Nephron progenitor cell (in vitro differentiated cells): ENCODE measurements at regions not wholly inside any gene's neighbourhood (a gene's known extent, or its start where the extent isn't known, plus 50 kb on each side); places are given as distances from the start of the nearest gene placed in this dataset.
"Not testable (repeated sequence)": the region's sequence is repeated elsewhere in the genome, so short reads cannot be mapped to it uniquely, and the experiment has no call there.

ENCODE experiments used
- DNase-seq: peaks from one replicate; pipeline ENCODE4 v3.0.0; 2021
- H3K27ac Mint-ChIP-seq: 2 replicates; pipeline ENCODE4 v1.8.0; 2021; ENCODE audit warnings: mild to moderate bottlenecking, moderate library complexity, mixed read lengths
- H3K27me3 Mint-ChIP-seq: 2 replicates; pipeline ENCODE4 v1.8.0; 2021; ENCODE audit warnings: mild to moderate bottlenecking, low read depth, mixed read lengths; ENCODE audit not compliant: poor library complexity
- H3K36me3 Mint-ChIP-seq: 2 replicates; pipeline ENCODE4 v1.8.0; 2021; ENCODE audit warnings: low read depth, mixed read lengths
- H3K4me1 Mint-ChIP-seq: 2 replicates; pipeline ENCODE4 v1.8.0; 2021; ENCODE audit warnings: mixed read lengths
- H3K4me3 Mint-ChIP-seq: 2 replicates; pipeline ENCODE4 v1.8.0; 2021; ENCODE audit warnings: mild to moderate bottlenecking, moderate library complexity, mixed read lengths
- H3K9me3 Mint-ChIP-seq: 2 replicates; pipeline ENCODE4 v1.8.0; 2021; ENCODE audit warnings: mild to moderate bottlenecking, moderate library complexity, mixed read lengths
- TF ChIP-seq, protein P1 (sequence below): fragments of 200-600 bp; sonication (generic); IDR thresholded peaks from 2 replicates; pipeline ENCODE4 v1.5.0; 2021; ENCODE audit warnings: antibody characterized with exemption

DNA sequence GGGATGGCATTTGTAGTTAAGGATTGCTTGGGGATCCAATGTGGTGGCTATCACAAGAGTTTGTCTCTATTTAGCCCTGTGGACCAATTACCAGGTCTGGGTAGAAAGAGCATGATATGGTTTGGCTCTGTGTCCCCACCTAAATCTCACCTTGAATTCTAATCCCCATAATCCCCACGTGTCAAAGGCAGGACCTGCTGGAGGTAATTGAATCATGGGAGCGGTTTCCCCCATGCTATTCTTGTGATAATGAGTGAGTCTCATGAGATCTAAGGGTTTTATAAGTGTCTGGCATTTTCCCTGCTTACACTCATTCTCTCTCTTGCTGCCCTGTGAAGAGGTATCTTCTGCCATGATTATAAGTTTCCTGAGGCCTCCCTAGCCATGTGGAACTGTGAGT, 86.4 kb upstream of the HS3ST4 start:
- no peak for DNase-seq
- no peak overlapping the region for H3K4me3 Mint-ChIP-seq
- H3K9me3 Mint-ChIP-seq: peaks cover 24% of the 10 kb centered on the region
- no peaks in the 10 kb centered on the region for H3K27me3 Mint-ChIP-seq
- no peak overlapping the region for H3K27ac Mint-ChIP-seq
- H3K36me3 Mint-ChIP-seq: peaks cover 10% of the 10 kb centered on the region
- TF ChIP-seq, protein P1, sequence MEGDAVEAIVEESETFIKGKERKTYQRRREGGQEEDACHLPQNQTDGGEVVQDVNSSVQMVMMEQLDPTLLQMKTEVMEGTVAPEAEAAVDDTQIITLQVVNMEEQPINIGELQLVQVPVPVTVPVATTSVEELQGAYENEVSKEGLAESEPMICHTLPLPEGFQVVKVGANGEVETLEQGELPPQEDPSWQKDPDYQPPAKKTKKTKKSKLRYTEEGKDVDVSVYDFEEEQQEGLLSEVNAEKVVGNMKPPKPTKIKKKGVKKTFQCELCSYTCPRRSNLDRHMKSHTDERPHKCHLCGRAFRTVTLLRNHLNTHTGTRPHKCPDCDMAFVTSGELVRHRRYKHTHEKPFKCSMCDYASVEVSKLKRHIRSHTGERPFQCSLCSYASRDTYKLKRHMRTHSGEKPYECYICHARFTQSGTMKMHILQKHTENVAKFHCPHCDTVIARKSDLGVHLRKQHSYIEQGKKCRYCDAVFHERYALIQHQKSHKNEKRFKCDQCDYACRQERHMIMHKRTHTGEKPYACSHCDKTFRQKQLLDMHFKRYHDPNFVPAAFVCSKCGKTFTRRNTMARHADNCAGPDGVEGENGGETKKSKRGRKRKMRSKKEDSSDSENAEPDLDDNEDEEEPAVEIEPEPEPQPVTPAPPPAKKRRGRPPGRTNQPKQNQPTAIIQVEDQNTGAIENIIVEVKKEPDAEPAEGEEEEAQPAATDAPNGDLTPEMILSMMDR: no peak
- H3K4me1 Mint-ChIP-seq: peaks cover 25% of the 10 kb centered on the region

DNA sequence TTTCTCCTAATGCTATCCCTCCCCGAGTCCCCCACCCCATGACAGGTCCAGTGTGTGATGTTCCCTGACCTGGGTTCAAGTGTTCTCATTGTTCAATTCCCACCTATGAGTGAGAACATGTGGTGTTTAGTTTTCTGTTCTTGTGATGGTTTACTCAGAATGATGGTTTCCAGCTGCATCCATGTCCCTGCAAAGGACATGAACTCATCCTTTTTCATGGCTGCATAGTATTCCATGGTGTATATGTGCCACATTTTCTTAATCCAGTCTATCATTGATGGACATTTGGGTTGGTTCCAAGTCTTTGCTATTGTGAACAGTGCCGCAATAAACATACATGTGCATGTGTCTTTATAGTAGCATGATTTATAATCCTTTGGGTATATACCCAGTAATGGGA, 90.5 kb upstream of the HS3ST4 start:
- H3K36me3 Mint-ChIP-seq, H3K4me1 Mint-ChIP-seq, DNase-seq, H3K27me3 Mint-ChIP-seq, H3K4me3 Mint-ChIP-seq, H3K27ac Mint-ChIP-seq: not testable (repeated sequence)
- peaks cover 33% of the 10 kb centered on the region for H3K9me3 Mint-ChIP-seq

DNA sequence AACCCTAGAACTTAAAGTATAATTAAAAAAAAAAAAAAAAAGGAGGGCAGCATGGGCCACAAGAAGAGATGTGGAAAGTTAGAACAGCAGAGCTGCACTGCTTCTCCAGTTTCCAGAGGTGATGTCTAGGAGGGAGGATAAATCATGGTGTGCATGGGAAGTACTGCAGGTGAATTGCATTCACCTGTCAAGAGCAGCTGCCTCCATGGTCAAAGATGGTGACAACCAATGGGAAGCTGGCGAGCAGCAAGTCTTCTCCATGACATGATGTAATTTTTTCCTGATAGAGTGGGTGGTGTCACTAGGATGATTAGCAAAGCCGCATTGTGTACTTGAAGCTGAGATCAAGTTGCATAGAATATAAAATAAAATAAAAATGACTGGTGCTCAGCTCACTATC, 95.6 kb upstream of the HS3ST4 start:
- no peaks in the 10 kb centered on the region for H3K4me1 Mint-ChIP-seq
- no peak for DNase-seq
- H3K4me3 Mint-ChIP-seq: no peak overlapping the region
- TF ChIP-seq, protein P1: no peak
- H3K36me3 Mint-ChIP-seq: no peaks in the 10 kb centered on the region
- peaks cover 5% of the 10 kb centered on the region for H3K27me3 Mint-ChIP-seq
- H3K27ac Mint-ChIP-seq: no peak overlapping the region
- H3K9me3 Mint-ChIP-seq: peaks cover 10% of the 10 kb centered on the region

DNA sequence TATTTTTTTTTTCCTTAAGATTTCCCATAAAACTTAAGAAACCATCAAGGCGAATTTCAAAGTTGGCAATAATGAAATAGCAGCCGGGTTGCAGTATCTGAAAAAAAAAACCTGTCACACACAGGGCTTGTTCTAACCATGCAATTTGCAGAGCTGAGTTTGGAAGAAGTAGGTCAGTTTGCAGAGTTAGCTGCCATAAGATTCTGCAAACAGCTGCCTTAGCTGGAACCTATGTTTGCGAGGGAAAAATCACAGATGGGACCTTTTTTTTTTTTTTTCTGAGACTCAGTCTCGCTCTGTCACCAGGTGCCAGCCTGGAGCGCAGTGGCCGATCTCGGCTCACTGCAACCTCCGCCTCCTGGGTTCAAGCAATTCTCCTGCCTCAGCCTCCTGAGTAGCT, 98.5 kb upstream of the HS3ST4 start:
- Mint-ChIP-seq H3K27ac (no peak overlapping the region), H3K27me3 (peaks cover 7% of the 10 kb centered on the region), H3K4me1 (no peaks in the 10 kb centered on the region), H3K36me3 (no peaks in the 10 kb centered on the region), H3K4me3 (no peak overlapping the region), H3K9me3 (no peaks in the 10 kb centered on the region)
- DNase-seq: no peak
- TF ChIP-seq, protein P1: no peak

DNA sequence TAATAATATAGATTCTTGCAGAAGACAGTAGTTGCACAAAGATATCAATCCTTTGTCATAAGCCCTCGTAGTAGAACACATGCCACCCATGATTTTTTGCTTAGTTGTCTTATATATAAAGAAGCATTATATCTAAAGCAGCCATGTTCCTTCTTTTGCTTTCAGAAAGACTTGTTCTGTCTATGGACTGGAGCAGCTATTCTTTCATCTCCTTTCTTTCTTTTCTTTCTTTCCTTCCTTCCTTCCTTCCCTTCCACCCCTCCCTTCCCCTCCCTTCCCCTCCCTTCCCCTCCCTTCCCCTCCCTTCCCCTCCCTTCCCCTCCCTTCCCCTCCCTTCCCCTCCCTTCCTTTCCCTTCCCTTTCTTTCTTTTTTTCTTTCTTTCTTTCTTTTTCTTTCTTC, 104.0 kb upstream of the HS3ST4 start:
- no peak overlapping the region for H3K27ac Mint-ChIP-seq
- DNase-seq: no peak
- peaks cover 24% of the 10 kb centered on the region for H3K9me3 Mint-ChIP-seq
- no peak overlapping the region for H3K4me3 Mint-ChIP-seq
- TF ChIP-seq, protein P1: no peak
- peaks cover 6% of the 10 kb centered on the region for H3K27me3 Mint-ChIP-seq
- no peaks in the 10 kb centered on the region for H3K36me3 Mint-ChIP-seq
- no peaks in the 10 kb centered on the region for H3K4me1 Mint-ChIP-seq

DNA sequence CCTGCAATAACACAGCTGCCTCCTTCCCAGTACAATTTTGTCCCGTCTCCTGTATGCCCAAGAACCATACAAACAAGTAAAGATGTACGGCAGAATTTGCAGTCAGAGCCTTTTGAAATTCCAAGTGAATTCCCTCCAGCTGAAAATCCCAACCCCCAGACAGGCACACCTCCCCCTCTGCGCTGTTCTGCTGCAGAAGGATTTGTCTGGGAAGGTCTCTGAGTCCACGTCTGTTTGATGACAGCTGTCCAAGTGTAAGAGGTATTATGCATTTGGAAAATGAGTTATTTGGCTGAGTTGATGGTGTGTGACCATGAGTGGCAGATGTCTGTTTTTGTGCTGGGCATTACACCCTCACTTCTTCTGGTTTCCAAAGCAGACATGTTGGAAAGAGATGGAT, 104.9 kb upstream of the HS3ST4 start:
- TF ChIP-seq, protein P1: no peak
- H3K27ac Mint-ChIP-seq: no peak overlapping the region
- H3K9me3 Mint-ChIP-seq: peaks cover 28% of the 10 kb centered on the region
- no peaks in the 10 kb centered on the region for H3K36me3 Mint-ChIP-seq
- no peak for DNase-seq
- no peak overlapping the region for H3K4me3 Mint-ChIP-seq
- H3K27me3 Mint-ChIP-seq: peaks cover 6% of the 10 kb centered on the region
- no peaks in the 10 kb centered on the region for H3K4me1 Mint-ChIP-seq
